PC-9 (cell line): ENCODE measurements at regions not wholly inside any gene's neighbourhood (a gene's known extent, or its start where the extent isn't known, plus 50 kb on each side); places are given as distances from the start of the nearest gene placed in this dataset.

Source experiments
- CTCF ChIP-seq: fragments of 200-600 bp; sonication (generic); conservative IDR thresholded peaks from 2 replicates; pipeline ENCODE4 v1.6.1; 2017; ENCODE audit warnings: mixed run types, antibody characterized with exemption, mild to moderate bottlenecking, moderate library complexity
- EZH2 ChIP-seq: fragments of 200-600 bp; sonication (generic); IDR thresholded peaks from 2 replicates; pipeline ENCODE4 v1.8.0; 2017; ENCODE audit warnings: antibody characterized with exemption, low read depth

- TF ChIP-seq CTCF (no peak), EZH2 (no peak)
Observed at GRCh38 chr2:221345516-221345915, 226.6 kb downstream of the EPHA4 start.
